Brain microvascular endothelial cell (primary cell): ENCODE measurements at regions not wholly inside any gene's neighbourhood (a gene's known extent, or its start where the extent isn't known, plus 50 kb on each side); places are given as distances from the start of the nearest gene placed in this dataset.

Experiments used
- DNase-seq: peaks from one replicate; pipeline ENCODE4 v3.0.0-alpha.2; 2020
- H3K27ac ChIP-seq: fragments of 250-450 bp; sonication (Bioruptor Pico); 2 replicates; pipeline ENCODE4 v1.5.1; 2020; ENCODE audit warnings: mild to moderate bottlenecking, moderate library complexity
- H3K27me3 ChIP-seq: fragments of 250-450 bp; sonication (Bioruptor Pico); replicated peaks from 2 replicates; pipeline ENCODE4 v1.5.1; 2020; ENCODE audit warnings: mild to moderate bottlenecking
- H3K36me3 ChIP-seq: fragments of 250-450 bp; sonication (Bioruptor Pico); replicated peaks from 2 replicates; pipeline ENCODE4 v1.5.1; 2020; ENCODE audit warnings: mild to moderate bottlenecking
- H3K4me3 ChIP-seq: 2 replicates; pipeline ENCODE4 v1.5.1; 2011; ENCODE audit warnings: low read depth, mild to moderate bottlenecking, control low read depth, low read length, moderate library complexity
- in situ Hi-C: cut with HindIII; loops from 2 replicates; pipeline ENCODE4 v1.10.0; 2017; ENCODE audit warnings: low sequenced_read_pairs, low pct_ligation_motif_present
- TF ChIP-seq, protein P1 (sequence below): IDR thresholded peaks from 2 replicates; pipeline ENCODE4 v1.5.1; 2011; ENCODE audit warnings: low read depth, mild to moderate bottlenecking, moderate library complexity, low read length, control low read depth, inconsistent platforms; ENCODE audit errors: missing control alignments

- Histone ChIP-seq H3K27ac (no peak overlapping the region), H3K27me3 (no peaks in the 10 kb centered on the region), H3K4me3 (no peak overlapping the region), H3K36me3 (no peaks in the 10 kb centered on the region)
- TF ChIP-seq, protein P1, sequence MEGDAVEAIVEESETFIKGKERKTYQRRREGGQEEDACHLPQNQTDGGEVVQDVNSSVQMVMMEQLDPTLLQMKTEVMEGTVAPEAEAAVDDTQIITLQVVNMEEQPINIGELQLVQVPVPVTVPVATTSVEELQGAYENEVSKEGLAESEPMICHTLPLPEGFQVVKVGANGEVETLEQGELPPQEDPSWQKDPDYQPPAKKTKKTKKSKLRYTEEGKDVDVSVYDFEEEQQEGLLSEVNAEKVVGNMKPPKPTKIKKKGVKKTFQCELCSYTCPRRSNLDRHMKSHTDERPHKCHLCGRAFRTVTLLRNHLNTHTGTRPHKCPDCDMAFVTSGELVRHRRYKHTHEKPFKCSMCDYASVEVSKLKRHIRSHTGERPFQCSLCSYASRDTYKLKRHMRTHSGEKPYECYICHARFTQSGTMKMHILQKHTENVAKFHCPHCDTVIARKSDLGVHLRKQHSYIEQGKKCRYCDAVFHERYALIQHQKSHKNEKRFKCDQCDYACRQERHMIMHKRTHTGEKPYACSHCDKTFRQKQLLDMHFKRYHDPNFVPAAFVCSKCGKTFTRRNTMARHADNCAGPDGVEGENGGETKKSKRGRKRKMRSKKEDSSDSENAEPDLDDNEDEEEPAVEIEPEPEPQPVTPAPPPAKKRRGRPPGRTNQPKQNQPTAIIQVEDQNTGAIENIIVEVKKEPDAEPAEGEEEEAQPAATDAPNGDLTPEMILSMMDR = no peak
- DNase-seq = no peak
- in situ Hi-C loops = no loop called here
These were observed 226.7 kb downstream of the BRD1 start for GRCh38 chr22:49600891-49601431.

DNA sequence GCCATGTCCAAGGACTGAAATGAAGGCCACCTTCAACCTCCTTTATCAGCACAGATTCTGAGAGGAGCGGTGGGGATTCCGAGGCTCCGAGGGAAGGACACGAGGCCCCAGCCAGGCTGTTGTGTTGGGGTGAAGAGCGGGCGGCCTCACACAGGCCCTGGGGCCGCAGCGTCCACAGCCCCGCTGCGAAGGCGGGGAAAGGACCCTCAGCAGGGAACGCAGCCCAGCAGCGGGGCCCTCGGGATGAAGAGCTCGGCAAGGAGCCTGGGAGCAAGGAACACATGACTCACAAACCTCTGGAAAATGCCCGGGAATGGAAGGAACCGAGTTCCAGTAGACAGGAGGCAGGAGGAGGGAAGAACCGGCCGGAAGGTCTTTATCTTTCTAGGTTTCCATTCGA, 227.2 kb downstream of the BRD1 start:
- DNase-seq = no peak
- Histone ChIP-seq H3K27ac (no peak overlapping the region), H3K36me3 (no peaks in the 10 kb centered on the region), H3K4me3 (no peak overlapping the region), H3K27me3 (no peaks in the 10 kb centered on the region)
- in situ Hi-C loops = no loop called here
- TF ChIP-seq, protein P1 = no peak

DNA sequence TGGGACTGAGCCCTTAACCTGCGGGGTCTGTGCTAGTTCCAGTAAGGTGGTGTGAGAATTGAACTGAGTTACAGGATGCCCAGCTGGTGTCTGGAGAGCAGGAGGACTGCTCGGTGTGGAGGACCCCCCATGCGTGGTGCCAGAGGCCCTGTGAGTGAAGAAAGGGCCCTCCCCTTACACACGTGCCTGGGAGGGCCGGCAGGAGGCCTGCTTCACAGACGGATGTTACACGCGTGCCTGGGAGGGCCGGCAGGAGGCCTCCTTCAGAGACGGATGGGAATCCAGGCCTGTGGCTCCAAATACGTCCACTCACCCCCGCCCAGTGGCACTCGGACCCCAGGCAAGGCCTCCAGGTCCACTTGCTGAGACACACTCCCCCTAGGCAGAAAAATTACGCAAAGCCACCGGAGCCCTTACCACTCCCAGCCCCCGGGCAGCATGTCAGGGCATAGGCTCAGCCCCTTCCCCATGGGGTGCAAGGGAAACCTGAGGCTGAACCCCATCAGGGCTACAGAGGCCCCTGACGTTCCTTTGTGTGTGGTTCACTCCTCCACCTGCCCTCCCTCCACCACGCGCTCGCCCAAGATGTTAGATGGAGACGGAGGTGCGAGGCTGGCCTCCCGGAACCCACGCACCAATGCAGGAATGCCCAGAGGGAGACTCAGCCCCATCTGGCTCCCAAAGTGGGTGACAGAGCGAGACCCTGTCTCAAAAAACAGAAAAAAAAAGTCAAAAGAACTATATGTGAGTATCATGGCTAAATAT, 227.8 kb downstream of the BRD1 start:
- Histone ChIP-seq H3K4me3 (no peak overlapping the region), H3K27ac (no peak overlapping the region), H3K36me3 (no peaks in the 10 kb centered on the region), H3K27me3 (no peaks in the 10 kb centered on the region)
- in situ Hi-C loops = no loop called here
- TF ChIP-seq, protein P1 = no peak
- DNase-seq = no peak

DNA sequence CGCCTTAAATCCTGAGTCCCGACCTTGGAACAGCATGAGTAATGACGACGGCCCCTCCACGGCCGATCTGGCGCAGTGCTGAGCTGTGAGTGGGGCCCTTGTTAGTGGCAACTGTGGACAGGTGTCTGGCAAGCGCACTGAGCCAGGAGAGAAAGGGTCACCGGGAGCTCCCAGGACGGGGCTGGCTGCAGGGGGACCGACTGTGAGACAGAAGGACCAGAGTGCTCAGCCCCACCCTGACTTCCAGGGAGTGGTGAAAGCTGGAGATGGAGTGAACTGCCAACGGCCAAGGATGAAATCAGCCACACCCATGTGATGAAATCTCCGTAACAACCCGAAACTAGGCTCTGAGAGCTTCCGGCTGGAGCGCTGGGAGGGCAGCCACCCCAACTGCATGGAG, 228.6 kb downstream of the BRD1 start:
- H3K27ac ChIP-seq = no peak overlapping the region
- in situ Hi-C loops = no loop called here
- no peaks in the 10 kb centered on the region for H3K27me3 ChIP-seq
- TF ChIP-seq, protein P1 = no peak
- no peaks in the 10 kb centered on the region for H3K36me3 ChIP-seq
- DNase-seq = no peak
- no peak overlapping the region for H3K4me3 ChIP-seq

DNA sequence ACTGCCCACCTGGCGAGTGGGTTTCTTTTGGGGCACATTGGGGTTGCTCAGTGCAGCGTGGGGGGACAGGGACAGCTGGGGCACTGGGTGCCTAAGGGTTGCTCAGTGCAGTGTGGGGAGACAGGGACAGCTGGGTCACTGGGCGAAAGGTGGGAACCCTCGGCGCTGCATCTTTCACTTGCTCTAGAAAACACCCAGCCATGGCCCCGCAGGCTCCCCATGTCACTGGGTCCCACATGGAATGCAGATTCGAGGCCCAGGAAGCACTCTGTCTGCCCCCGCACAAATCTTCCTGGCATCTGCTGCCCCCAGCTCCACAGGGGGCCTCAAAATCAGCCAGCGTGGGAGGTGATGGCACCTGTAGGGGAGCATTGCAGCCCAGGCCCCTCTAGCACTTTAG, 229.3 kb downstream of the BRD1 start:
- DNase-seq = no peak
- in situ Hi-C loops = no loop called here
- H3K4me3 ChIP-seq = no peak overlapping the region
- TF ChIP-seq, protein P1 = no peak
- no peak overlapping the region for H3K27ac ChIP-seq
- no peaks in the 10 kb centered on the region for H3K27me3 ChIP-seq
- no peaks in the 10 kb centered on the region for H3K36me3 ChIP-seq
